Head of caudate nucleus (tissue), 42 donors: ENCODE measurements at regions not wholly inside any gene's neighbourhood (a gene's known extent, or its start where the extent isn't known, plus 50 kb on each side); places are given as distances from the start of the nearest gene placed in this dataset.

Experiments used
- DNase-seq, 42 donors: peaks; one replicate each; pipeline versions ENCODE4 v3.0.0 to v3.0.0-alpha.2; 2020 to 2021; ENCODE audit warnings: mixed read lengths in 7 of 42
- intact Hi-C: fragments of 100-400 bp; cut with DNase I; formaldehyde crosslinking; loops from one replicate; pipeline ENCODE4 v1.15.0; 2022

GRCh38 chr21:15260604-15261003, 195.8 kb upstream of the NRIP1 start:
- DNase-seq = no peak
- intact Hi-C loops = no loop called here

GRCh38 chr21:15264084-15264665, 199.4 kb upstream of the NRIP1 start:
- intact Hi-C loops = no loop called here
- DNase-seq = no peak

- no peak for DNase-seq
- intact Hi-C loops = no loop called here
Observed at GRCh38 chr21:15272171-15272570, 207.4 kb upstream of the NRIP1 start.

- no peak for DNase-seq
- intact Hi-C loops = no loop called here
Observed at GRCh38 chr21:15272591-15272990, 207.8 kb upstream of the NRIP1 start.

- DNase-seq = no peak
- intact Hi-C loops = no loop called here
Observed at GRCh38 chr21:15273244-15273643, 208.4 kb upstream of the NRIP1 start.

GRCh38 chr21:15274701-15275485, 210.1 kb upstream of the NRIP1 start:
- intact Hi-C loops = no loop called here
- no peak for DNase-seq

GRCh38 chr21:15275615-15276235, 210.9 kb upstream of the NRIP1 start:
- intact Hi-C loops = no loop called here
- no peak for DNase-seq

DNA sequence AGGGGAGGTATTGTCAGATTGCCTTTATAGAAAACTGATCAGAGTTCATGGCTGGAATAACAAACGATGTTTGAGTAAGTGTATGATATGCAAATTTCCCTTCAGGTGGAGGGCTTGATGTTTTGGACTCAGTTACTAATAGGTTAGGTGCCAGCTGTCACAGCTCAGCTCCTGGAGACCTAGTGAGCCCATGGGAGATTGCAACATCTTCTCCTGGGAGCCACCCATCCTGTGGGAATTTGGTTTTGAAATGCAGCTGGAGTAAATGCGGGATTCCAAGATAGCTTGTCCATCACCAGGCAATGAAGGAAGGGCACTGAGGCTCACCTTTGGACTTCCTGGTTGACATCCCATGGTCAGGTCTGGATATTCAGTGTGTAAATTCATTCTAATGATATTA, 211.4 kb upstream of the NRIP1 start:
- DNase-seq = no peak
- intact Hi-C loops = no loop called here

- DNase-seq = no peak
- intact Hi-C loops = no loop called here
Observed at GRCh38 chr21:15277466-15277865, 212.7 kb upstream of the NRIP1 start.

DNA sequence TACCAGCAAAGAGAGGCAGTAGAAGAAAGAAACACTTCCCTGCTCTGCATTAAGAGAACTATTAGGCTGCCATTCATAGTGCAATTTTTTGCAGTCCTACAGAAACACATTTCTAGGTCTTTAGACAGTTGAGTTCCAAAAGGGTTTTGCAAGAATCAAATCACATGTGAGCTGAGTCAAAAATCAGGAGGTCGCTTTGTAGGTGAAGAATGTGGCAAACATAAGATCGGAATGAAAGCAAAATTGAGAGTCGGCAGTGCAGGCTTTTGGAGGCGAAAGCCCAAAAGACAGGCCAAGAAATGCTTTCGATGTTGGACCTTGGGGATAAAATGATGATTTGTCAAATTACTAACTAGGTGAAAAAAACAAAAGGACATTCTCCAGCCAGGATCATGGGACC, 213.5 kb upstream of the NRIP1 start:
- no peak for DNase-seq
- intact Hi-C loops = no loop called here

DNA sequence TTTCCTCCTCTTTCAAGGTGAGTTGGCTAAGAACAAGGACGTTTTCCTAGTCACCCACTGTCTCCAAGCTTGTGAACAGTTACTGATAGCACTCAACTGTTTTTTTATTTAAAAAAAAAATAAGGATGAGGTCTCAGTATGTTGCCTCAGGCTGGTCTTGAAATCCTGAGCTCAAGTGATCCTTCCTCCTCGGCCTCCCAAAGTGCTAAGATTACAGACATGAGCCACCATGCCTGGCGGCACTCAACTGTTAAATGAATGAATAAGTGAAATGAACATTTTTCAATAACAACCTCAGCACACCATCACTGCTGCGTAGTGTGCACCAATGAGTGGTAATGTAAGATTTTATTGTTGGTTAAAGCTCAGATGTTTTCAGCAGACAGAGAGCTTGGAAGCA, 214.1 kb upstream of the NRIP1 start:
- peak in 2 of 42 donors; percentile 15 to 30 for DNase-seq
- intact Hi-C loops = no loop called here

DNA sequence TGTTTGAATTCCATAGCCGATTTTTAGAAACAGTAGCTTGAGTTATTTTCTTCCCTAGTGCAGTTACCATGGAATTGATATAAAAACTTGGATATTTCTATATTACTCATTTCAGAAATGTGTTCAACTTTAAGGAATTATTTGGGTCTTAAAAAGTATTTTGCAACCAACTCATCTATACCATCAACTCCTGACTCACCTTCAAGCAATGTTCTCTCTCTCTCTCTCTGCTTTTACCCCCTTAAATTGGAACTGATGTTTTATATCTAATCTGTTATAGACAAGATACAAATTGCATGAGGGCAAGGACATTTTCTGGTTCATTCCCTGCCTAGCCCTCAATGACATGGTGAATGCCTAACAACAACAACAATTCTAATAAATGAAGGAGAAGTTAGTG, 214.7 kb upstream of the NRIP1 start:
- no peak for DNase-seq
- intact Hi-C loops = no loop called here

- intact Hi-C loops = no loop called here
- no peak for DNase-seq
Observed at GRCh38 chr21:15281714-15282113, 216.9 kb upstream of the NRIP1 start.

- DNase-seq = no peak
- intact Hi-C loops = no loop called here
Observed at GRCh38 chr21:15282665-15283064, 217.9 kb upstream of the NRIP1 start.

DNA sequence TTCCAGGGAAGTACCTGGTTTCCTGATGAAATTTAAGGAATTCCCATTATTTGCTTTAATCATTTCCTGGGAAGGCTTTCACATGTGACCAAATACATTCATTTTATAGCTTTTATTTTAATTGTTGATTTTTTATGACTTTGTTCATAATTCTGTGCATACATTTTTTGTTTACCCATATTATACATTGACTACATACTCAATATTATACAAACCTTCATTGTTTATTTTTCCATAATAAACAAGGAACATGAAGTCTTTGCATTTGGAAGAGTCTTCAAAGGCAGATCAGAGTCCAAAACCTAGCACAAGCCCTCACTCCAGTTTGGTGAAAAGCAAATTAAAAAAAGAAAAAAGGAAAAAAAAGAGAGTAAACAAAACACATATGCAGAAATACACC, 218.3 kb upstream of the NRIP1 start:
- intact Hi-C loops = no loop called here
- DNase-seq = no peak

- intact Hi-C loops = no loop called here
Observed at GRCh38 chr21:15283789-15284188, 219.0 kb upstream of the NRIP1 start.

DNA sequence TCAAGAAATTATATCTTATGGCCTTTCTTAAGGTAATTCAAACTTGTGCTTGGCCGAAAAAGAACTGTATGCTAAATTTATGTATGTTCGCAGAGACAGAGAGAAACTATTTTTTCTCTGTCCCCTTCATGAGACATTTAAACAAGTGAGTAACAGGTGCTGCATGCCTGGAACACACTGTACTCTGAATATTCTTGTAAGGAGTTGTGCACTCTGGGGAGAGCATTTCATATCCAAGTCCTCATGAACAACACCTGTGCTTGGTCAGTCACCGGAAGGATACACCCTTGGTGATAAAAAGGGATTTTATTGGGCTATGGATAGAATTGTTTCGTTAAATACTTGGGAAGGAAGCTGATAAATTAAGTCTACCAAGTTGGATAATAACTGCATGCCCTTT, 220.8 kb upstream of the NRIP1 start:
- DNase-seq = no peak
- intact Hi-C loops = no loop called here

More at GRCh38 chr21:15283789-15284188, 219.0 kb upstream of the NRIP1 start:
- DNase-seq = no peak

GRCh38 chr21:15289246-15289645, 224.4 kb upstream of the NRIP1 start:
- intact Hi-C loops = no loop called here
- DNase-seq = no peak

DNA sequence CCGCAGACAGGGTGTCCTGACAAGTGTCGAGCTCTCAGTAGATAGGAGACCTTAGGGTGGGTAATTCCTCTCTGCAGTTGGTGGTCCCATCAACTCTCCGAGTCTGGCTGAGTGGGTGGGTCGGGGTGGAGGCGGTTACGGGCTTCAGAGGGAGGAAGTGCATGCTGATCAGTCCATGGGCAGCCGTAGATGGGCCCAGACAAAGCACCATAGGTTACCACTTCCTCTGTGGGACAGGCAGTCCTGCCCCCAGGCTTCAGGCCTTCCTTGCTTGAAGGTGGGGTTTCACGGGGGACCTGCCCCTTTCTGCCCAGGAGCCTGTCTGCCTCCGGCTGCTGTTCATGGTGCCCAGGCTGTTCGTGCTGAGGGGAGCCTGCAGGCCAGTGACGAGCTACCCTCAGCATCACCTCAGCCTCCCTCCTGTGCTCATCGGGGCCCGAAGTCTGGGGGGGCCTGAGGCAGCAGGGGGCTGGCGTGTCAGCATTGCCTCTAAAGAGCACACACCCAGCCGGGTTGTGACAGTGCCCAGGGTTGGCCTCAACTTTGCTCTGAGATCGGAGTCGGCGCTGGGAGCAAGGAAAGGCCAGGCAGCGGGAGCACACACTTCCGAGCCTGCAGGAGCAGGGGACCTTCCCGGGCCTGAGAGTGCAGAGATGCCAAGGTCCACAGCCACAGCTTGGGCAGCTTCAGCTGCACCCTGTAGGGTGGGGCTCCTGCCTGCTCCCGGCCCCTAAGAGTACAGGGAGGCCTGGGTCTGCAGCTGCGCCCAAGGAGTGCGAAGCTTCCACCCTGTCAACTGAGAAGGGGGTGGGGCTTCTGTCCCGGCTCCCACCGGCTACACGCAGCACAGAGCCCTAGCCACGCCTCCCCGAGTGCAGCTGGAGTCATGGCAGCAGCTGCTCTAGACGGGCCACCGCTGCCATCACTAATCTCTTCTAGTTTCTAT, 225.4 kb upstream of the NRIP1 start:
- DNase-seq = peak in 14 of 42 donors; percentile 8 to 51 (median 20)
- intact Hi-C loops = no loop called here
